Fibroblast of lung (primary cell): ENCODE measurements at regions not wholly inside any gene's neighbourhood (a gene's known extent, or its start where the extent isn't known, plus 50 kb on each side); places are given as distances from the start of the nearest gene placed in this dataset.

ENCODE experiments used
- EZH2 ChIP-seq: IDR thresholded peaks from 2 replicates; pipeline ENCODE4 v1.5.1; 2012; ENCODE audit warnings: low read length, control low read depth, mild to moderate bottlenecking; ENCODE audit errors: missing control alignments
- TF ChIP-seq, protein P1 (sequence below), 2 donors: IDR thresholded peaks in 1 of 2; conservative IDR thresholded peaks in 1 of 2; 1 replicate in 1 of 2; 2 replicates in 1 of 2; pipeline ENCODE4 v1.5.1; 2011 to 2012; ENCODE audit warnings: low read length in 2 of 2, control low read depth in 1 of 2, inconsistent platforms in 1 of 2, low read depth in 1 of 2, mild to moderate bottlenecking in 1 of 2

DNA sequence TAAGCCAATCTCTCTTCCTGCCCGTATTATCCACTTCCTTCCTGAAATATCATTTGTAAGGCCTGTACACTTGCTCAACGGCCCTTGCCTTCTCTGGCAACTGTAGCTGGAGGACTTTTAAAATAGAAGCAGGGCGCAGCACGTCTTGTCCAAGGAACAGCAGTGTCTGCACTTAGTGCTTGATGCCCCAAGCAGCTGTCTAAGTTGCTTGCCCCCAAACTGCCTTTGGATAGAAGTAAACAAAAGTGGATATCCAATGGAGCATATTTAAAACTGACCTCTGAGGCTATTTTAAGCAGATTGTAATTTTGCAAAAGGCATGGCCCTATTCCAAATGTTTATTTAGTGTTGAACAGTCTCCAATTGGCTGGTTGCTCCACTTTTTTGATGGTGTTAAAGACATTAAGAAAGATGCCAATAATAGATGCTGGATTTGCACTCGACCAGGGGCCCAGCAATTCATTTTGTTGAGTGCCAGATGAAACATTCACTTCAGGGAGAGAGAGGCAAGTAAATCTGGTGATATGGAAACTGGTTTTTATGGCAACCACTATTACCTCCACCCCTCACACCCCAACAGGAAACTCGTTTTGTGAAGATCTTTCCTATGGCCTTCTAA lies 526.8 kb upstream of the TBL1XR1 start:
- TF ChIP-seq, protein P1, sequence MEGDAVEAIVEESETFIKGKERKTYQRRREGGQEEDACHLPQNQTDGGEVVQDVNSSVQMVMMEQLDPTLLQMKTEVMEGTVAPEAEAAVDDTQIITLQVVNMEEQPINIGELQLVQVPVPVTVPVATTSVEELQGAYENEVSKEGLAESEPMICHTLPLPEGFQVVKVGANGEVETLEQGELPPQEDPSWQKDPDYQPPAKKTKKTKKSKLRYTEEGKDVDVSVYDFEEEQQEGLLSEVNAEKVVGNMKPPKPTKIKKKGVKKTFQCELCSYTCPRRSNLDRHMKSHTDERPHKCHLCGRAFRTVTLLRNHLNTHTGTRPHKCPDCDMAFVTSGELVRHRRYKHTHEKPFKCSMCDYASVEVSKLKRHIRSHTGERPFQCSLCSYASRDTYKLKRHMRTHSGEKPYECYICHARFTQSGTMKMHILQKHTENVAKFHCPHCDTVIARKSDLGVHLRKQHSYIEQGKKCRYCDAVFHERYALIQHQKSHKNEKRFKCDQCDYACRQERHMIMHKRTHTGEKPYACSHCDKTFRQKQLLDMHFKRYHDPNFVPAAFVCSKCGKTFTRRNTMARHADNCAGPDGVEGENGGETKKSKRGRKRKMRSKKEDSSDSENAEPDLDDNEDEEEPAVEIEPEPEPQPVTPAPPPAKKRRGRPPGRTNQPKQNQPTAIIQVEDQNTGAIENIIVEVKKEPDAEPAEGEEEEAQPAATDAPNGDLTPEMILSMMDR (conservative IDR thresholded peaks at IDR 0.05 in 1 of 2, IDR thresholded peaks at IDR 0.05 in 1 of 2; ENCODE audit: low read depth in 1 of 2, low read length in 2 of 2), result no peak
- TF ChIP-seq EZH2, result no peak
